B cell (primary cell): ENCODE measurements at regions not wholly inside any gene's neighbourhood (a gene's known extent, or its start where the extent isn't known, plus 50 kb on each side); places are given as distances from the start of the nearest gene placed in this dataset.

Source experiments
- EZH2 ChIP-seq: IDR thresholded peaks from 2 replicates; pipeline ENCODE4 v1.6.1; 2012; ENCODE audit warnings: borderline replicate concordance, low read depth, mild to moderate bottlenecking, moderate library complexity, low read length; ENCODE audit not compliant: insufficient read depth, poor library complexity, severe bottlenecking
- TF ChIP-seq, protein P1 (sequence below): fragments of 200-600 bp; IDR thresholded peaks from one replicate; pipeline ENCODE4 v1.8.0; 2022; ENCODE audit warnings: antibody characterized with exemption, mild to moderate bottlenecking

GRCh38 chr15:94141802-94142201 is 89.6 kb upstream of the MCTP2 start:
- TF ChIP-seq EZH2: no peak
- TF ChIP-seq, protein P1, sequence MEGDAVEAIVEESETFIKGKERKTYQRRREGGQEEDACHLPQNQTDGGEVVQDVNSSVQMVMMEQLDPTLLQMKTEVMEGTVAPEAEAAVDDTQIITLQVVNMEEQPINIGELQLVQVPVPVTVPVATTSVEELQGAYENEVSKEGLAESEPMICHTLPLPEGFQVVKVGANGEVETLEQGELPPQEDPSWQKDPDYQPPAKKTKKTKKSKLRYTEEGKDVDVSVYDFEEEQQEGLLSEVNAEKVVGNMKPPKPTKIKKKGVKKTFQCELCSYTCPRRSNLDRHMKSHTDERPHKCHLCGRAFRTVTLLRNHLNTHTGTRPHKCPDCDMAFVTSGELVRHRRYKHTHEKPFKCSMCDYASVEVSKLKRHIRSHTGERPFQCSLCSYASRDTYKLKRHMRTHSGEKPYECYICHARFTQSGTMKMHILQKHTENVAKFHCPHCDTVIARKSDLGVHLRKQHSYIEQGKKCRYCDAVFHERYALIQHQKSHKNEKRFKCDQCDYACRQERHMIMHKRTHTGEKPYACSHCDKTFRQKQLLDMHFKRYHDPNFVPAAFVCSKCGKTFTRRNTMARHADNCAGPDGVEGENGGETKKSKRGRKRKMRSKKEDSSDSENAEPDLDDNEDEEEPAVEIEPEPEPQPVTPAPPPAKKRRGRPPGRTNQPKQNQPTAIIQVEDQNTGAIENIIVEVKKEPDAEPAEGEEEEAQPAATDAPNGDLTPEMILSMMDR: no peak
